Right lung (tissue), 2 donors: ENCODE measurements at regions not wholly inside any gene's neighbourhood (a gene's known extent, or its start where the extent isn't known, plus 50 kb on each side); places are given as distances from the start of the nearest gene placed in this dataset.
"Not testable (repeated sequence)": the region's sequence is repeated elsewhere in the genome, so short reads cannot be mapped to it uniquely, and the experiment has no call there.

Experiments used
- DNase-seq, 2 donors: peaks; one replicate each; pipeline ENCODE4 v3.0.0-alpha.2; 2013

DNA sequence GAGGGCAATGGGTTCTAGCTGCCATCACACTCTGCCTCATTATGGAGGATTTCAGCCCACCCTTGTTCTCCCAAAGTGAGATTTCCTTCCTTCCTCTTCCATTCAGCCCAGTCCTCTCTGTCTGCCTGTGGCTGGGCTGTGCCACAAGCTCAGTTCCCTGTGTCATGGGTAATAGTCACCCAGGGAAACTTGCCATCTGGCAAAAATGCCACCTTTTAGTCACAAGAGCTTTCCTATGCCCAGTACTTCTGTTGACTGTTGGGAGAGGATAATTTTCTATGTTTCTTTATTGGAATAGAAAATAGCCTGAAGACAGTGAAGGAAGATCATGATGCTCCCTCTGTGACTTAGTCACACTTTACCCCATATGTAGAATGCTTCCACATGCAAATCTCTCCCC is 71.4 kb downstream of the TLR4 start:
- no peak for DNase-seq

DNA sequence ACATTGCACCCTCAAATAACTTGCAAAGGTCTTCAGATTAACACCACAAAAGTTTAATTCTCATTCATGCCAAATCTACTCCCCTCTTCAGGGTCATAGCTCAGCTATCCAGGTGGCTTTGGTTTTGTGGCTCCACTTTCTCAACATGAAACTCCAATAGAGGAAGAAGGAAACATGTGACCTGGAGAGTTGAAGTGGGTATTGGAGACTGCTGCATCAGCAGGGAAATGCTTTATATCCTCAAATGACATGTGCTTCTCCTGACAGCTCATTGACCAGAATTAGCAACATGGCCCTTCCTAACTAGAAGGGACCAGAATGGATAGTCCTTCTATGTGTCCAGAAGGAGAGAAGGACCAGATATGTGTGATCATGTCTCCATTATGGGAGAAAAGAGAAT is 73.6 kb downstream of the TLR4 start:
- DNase-seq, result no peak

DNA sequence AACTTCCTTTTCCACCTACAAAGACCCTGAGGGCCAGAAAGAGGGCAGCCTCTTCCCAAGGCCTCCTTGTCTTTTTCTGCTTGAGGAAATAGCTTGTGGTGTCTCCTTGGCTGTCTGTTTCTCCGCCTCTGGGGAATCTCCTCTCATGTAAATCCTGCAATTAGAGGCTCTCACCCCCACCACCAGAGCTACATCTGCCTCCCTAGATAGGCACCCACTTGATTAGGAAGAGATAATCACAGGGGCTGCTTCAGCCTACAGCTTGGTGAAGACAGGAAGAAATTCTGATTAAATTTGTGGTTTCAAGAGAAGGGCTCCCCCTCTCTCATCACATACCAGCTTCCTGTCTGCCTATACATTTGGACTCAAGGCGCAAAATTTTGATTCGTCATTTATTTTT is 75.6 kb downstream of the TLR4 start:
- no peak for DNase-seq

DNA sequence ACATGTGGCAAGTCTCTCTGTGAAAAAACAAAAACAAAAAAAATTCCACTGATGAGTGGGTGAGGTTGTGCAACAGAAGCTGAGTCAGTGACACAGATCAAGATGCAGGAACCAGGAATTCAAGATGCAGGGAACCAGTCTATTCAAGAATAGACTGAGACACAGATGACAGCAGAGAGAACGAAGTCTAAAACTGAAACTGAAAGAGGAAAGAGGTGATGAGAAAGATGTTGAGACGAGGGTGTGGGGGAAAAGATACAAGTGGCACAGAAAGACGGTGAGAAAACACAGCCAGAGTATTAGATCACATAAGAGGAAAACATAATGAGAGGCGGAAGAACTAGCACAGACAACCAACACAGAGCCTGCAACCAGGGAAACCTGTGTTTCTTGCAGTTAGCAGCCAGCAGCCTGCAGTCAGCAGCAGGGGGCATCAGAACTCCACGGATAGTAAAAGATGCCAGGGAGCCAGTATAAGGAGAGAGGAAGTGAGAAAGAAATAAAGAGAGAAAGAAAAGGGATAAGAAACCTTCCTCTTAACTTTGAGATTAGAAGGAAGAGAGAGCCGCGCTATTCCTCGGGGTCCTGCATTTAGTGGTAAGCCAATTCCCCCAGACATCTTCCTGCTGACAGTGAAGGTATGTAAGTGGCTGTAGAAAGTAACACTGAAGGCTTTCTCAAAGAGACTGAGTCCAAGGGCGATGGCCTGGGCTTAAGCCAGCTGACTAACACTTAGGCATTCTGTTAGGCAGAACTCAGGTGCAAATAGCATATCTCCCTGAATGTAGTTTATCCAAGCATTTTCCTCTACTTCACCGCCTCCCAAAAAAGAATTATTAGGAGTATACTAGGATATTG is 79.0 kb downstream of the TLR4 start:
- DNase-seq, result peak; percentile 39 to 51

DNA sequence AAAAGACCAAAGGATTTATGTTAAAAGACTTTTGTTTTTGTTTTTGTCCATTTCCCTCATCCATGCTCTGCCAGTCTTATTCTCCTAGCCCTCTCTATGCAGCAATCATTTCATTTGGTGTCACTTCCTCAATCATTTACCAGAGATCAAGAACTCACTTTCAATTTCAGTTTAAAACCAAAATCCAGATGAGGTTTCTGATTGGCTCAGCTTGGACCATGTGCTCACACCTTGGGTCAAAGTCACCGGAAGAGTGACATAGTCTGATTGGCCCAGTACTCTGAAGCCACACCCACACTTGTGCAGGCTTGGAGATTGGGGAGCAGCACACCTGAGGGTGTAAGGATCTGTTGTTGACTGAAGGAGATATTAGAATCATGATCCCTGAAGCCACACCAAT is 79.6 kb downstream of the TLR4 start:
- DNase-seq, result no peak

DNA sequence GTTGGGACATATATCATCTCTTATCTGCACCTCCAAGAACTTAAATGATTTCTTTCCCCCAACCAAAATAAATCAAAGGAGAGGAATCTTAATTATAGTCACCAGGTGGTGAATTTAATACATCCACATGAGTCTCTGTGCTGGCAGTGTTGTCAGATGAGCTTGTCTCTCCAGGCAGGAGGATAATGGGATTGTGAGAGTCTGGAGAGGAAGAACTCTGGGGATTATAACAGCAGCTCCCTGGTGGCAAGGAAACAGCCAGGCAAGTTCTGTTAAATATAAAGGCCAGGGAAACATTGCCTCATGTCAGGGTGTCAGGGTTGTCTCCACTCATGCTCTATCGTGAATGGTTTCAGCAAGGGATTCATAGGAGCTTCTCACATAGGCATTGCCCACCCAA is 80.8 kb downstream of the TLR4 start:
- no peak for DNase-seq

DNA sequence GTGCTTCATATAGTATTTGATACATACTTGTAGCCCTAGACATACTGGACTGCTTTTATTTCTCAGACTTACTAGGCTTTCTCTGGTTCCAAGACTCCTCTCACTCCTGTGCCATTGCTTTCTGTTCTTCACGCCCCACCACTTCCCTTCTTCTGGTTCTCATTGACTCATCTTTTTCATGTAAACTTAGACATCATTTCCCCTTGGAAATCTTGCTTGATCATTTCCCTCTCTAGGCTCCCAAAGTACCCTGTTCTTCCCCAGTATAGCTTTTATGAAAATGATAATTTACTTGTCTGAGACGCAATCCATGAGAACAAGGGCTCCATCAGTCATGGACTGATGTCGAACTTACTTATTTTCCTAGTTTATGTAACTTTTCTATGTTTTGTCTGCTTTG is 83.5 kb downstream of the TLR4 start:
- no peak for DNase-seq

DNA sequence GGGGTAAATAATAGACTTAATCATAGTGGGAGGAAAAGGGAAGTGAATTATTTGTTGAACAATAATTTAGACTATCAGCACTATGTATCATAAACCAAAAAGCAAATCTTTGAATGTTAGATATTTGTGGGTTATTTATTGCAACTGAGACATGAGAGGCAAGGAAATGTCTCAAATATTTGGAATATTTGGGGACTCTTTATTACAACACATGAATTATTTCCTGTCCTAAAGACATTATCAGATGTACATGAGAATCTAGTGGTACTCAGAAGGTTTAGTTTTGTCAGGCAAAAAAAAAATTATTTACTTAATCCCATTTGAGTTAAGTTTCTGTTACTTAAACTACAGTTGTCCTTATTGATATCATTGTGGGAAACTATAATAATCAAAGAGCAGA is 91.1 kb downstream of the TLR4 start:
- no peak for DNase-seq

DNA sequence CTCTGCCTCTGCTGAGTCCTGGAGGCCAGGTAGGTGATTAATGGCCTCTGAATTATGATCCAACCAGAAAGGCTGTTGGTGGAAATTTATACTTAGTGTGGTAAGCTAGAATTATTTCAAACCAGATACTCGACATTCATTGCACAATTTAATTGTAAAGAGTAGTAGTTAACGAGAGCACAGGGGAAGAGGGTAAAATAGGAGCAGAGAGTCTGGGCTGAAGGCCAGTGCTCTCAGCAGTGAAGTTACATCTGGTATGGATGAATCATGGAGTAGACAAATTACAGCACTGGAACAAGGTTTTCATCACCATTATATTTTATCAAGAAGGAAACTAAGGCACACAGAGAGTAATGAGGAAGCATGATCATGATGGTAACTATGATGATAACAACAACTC is 92.5 kb downstream of the TLR4 start:
- DNase-seq, result no peak

DNA sequence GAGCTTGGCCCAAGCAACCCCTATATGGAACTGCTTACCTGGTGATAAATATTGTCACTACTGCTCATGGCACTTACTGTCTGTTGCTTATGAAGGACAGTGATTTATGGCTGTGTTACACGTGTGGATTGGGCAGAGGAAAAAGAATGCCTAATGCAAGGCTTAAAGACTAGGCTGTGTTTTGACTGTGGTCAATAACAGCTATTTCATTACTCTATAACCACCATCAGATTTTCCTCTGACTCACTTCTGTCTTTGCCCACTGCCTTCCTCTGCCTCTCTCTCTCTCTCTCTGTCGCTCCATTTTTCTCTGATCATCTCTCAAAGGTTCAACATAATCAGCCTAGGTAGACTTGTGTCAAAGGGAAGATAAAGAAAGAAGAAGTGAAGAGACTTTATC is 96.2 kb downstream of the TLR4 start:
- no peak for DNase-seq

DNA sequence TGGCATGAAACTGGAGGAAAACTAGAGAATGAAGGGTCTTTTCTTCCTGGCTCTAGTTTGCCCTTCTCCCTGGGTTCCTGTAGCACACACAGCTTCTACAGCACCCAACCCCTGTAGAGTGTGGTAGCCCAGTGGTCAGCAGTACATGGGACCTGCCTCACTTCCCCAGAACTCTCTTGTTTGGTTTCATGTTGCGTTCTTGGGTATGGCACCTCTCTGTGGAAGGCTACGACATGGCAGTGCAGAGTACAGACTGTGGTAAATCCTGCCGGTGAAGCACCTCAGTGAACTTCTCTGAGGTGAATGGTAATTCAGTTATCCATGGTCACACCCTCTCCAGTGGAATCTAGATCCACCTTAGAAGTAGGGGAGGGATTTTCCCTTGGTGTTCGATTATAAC is 105.5 kb downstream of the TLR4 start:
- DNase-seq, result no peak

DNA sequence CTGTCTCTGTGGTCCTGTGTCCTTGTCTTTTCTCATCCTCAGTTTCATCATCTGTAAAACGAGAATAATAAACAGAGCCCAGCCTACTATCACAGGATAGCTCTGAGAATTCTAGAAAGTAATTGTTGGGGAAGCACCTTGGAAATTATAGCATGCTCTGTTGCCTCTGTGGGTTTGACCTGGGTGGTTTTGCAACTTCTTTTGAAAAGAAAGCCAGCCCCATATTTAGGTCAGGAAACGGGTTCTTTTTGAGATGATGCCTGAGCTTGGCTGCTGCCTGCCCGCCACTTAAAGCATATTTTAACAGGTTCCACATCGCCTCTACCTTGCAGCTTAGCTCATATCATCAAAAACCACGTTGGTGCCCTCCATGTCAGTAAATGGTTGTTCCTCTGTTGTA is 111.1 kb downstream of the TLR4 start:
- no peak for DNase-seq

DNA sequence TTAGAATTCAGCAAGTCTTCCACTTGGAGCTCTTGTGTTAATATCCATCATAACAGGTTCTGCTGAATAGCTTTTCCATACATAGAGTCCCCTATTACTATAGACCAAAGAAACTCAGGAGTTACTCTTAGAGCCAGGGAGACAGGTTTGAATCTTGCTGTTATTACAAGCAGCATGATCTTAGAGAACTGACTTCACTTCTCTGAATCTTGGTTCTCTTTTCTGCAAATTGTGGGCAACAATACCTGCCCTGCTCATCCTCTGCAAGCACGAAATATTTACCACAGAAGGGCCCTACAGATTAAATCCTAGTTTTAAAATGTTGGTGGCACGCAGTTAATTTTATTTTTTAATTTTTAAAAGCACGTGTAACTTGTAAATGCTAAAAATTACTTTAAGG is 111.7 kb downstream of the TLR4 start:
- DNase-seq, result no peak

DNA sequence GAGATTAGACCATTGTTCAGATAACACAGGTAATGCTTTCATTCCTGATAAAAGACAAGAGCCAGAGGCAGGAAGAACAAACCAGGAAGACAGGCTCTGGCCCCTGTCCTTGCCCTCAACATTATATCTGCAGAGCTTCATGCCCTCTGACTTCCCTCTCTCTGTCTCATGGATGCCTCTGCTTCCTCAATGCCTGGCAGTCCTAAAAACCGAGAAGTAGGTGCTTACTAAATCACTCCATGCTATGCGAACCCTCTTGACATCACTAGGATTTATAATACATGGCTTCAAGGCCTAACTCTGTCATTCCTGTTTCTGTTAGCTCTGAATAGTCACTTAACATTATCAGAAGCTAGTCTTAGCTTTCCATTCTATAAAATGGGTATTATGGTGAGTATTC is 117.8 kb downstream of the TLR4 start:
- no peak for DNase-seq

DNA sequence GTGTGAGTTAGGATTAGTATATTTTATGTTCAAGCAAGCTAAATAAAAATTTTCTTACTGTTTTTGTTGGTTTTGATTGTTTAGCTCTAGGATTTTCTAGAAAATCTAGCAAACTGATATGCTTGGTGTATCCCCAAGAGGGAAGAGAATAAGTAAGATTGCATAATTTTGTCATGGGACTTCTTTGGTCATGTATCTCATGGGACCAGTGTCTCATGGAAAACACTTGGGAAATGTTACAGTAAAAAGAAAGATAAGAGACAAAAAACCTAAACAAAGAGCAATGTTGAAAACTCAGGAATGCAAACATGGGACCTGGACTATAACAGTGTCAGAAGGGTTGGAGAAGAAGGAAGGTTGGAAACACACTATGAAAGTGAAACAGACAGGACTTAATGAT is 119.4 kb downstream of the TLR4 start:
- no peak for DNase-seq

DNA sequence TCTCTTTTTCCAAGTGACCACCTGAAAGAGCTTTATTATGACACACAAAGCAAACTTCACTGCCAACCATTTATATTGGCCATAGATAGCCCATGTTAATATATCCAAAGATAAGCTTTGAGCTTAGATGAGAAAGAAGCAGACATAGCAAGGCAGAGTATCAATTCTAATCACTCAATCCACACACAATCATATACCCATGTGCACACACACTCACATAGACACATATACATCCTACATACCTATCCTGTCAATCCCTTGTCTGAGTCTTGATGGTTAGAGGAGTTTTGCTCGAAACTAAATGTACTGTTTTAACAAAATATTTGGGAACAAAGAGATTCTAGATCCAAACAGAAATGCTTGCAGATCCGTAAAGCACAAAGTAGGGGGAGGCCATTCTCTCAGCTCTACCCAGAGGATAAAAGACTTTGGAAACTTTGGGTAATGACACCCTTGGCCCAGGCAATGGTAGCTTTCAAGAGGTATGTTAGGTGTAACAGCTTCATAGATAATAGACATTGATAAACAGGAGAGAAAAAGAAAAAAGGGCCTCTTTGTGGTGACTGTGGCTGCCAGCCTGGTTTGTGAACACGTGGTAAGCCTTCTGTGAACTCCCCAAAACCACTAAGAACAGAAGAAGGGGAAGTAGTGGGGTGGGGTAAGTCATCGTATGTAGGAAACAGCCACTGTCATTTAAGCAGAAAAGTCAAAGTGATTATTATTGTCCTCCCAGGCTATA is 121.6 kb downstream of the TLR4 start:
- no peak for DNase-seq

DNA sequence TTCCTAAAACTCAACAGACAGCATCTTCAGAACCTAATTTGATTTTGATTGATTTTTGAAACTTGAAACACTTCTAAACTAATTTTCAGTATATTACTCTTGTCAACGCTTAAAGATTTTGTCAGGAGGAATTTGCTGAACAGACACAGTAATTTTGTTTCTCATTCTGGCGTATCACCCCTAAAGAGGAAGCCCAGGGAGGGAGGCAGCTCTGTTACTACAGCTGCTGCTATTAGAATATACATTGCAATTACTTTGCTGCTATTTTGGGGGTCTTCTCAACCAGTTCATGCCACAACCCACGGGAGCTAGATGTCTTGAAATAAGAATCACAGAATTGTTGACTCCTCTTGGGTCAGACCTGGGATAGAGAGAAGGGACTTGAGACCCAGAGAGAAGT is 122.6 kb downstream of the TLR4 start:
- no peak for DNase-seq

DNA sequence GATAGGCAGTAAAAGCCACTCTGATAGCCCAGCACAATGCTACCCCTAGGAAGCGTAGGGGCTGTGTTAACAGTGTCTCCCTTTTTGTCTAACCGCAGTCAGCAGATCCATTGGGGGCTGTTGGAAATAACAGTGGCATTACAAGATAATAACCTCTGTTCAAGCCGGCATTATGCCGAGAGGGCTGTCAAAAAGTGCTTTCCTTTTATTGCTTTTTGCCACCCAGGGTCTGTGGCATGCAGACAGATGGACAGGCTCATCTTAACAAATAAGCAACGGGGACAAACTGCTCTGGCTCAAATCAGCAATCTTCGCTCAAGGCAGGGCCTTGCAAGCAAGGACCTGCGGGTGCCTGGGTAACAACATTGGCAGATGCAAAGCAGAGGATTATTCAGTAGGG is 123.3 kb downstream of the TLR4 start:
- no peak for DNase-seq

DNA sequence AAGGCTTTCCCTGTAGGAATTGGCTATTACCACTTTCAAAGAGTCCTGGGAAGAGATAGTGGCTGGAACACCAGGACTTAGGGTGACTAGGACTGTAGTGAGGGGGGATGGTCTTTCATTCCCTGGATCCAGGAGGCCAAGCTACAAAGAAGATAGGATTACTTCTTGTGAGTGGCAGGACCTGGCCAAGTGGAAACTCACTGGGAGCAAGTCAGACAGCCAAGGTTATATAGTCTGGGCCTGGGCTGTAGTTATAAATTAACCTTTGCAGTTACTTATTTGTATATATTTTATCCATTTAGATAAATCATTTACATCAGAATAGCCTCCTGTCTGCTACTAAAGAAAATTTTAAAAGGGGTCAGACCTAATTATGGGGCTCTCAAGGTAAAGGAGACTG is 124.3 kb downstream of the TLR4 start:
- DNase-seq, result no peak

DNA sequence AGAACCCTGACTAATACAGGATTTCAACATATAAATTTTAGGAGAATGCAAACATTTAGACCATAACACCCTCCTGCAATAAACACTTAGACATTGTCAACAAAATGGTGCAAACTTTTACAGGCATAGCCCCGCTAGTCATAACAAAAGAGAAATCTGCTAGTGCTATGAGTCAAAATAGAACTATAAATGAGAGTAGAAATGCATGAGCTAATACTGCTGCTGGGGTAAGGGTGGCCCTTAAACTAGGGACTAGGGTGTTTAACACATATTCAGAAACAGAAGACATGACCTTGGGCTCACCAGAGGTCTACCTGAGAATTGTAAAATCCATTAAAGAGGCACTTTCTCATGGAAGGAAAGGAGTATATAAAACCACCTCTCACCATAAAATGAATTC is 131.6 kb downstream of the TLR4 start:
- no peak for DNase-seq

DNA sequence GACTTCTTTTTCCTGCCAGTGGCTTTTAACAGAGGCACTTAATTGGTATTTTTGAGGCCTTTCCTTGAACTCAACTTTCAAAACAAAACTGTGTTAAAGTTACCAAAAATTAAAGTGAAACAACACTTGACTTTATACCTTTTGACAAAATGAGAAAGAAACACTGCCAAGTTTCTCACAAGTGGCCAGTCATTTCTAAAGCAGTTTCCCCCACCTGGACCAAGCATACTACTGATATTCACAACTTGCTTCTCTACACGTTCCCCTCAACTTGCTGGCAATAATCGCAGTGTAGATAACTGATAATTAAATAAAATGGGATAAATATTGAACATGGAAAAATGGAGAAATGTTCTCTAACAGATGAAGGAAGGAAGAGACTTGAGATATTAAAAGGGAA is 135.7 kb downstream of the TLR4 start:
- no peak for DNase-seq

DNA sequence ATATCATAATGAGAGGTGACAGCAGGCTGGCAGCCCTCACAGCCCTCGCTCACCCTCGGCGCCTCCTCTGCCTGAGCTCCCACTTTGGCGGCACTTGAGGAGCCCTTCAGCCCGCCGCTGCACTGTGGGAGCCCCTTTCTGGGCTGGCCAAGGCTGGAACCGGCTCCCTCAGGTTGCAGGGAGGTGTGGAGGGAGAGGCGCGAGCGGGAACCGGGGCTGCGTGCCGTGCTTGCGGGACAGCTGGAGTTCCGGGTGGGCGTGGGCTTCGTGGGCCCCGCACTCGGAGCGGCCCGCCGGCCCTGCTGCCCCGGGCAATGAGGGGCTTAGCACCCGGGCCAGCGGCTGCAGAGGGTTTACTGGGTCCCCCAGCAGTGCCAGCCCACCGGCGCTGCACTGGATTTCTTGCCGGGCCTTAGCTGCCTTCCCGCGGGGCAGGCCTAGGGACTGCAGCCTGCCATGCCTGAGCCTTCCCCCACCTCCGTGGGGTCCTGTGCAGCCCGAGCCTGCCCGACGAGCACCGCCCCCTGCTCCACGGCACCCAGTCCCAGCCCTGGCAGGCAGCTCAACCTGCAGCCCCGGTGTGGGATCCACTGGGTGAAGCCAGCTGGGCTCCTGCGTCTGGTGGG is 147.7 kb downstream of the TLR4 start:
- not testable (repeated sequence) for DNase-seq

DNA sequence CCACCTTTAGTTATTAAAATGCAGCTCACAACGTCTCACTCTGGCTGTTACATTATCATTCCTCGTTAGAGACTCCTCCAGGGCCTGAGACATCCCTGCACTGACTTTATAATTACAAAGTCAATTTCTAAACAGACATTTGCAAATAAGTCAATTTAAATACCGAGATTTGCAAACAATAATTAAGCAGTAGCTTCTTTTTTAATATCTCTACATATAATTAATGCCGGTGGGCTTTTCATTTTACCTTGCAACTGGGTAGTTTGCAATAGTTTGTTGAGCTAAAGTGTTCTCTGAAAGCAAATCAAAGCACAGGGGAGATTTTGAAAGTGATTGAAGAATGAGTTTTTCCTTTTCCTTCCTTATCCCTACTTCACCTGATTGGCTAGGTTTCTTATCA is 154.4 kb downstream of the TLR4 start:
- DNase-seq, result no peak
